H9 (cell line): ENCODE measurements at regions not wholly inside any gene's neighbourhood (a gene's known extent, or its start where the extent isn't known, plus 50 kb on each side); places are given as distances from the start of the nearest gene placed in this dataset.

Source experiments
- DNase-seq: peaks from one replicate; pipeline ENCODE4 v3.0.0-alpha.2; 2017
- H2AFZ ChIP-seq: one replicate; pipeline ENCODE4 v1.6.1; 2013; ENCODE audit warnings: mild to moderate bottlenecking, low read length, control low read depth, moderate library complexity
- H2AK5ac ChIP-seq: 2 replicates; pipeline ENCODE4 v1.6.1; 2013; ENCODE audit warnings: low read length, control low read depth, mixed read lengths; ENCODE audit not compliant: insufficient read length
- H2BK120ac ChIP-seq: one replicate; pipeline ENCODE4 v1.6.1; 2013; ENCODE audit warnings: low read depth, mild to moderate bottlenecking, low read length, control low read depth, inconsistent platforms; ENCODE audit not compliant: poor library complexity, severe bottlenecking
- H2BK12ac ChIP-seq: 2 replicates; pipeline ENCODE4 v1.6.1; 2013; ENCODE audit warnings: low read length, control low read depth, mixed read lengths, low read depth; ENCODE audit not compliant: insufficient read length
- H2BK15ac ChIP-seq: 2 replicates; pipeline ENCODE4 v1.6.1; 2013; ENCODE audit warnings: low read depth, low read length, control low read depth
- H2BK20ac ChIP-seq: one replicate; pipeline ENCODE4 v1.6.1; 2013; ENCODE audit warnings: low read depth, mild to moderate bottlenecking, low read length, control low read depth, inconsistent platforms; ENCODE audit not compliant: poor library complexity, severe bottlenecking
- H2BK5ac ChIP-seq: 2 replicates; pipeline ENCODE4 v1.6.1; 2013; ENCODE audit warnings: low read length, control low read depth, mixed read lengths; ENCODE audit not compliant: insufficient read length
- H3K14ac ChIP-seq: 2 replicates; pipeline ENCODE4 v1.6.1; 2013; ENCODE audit warnings: low read length, control low read depth; ENCODE audit not compliant: insufficient read depth
- H3K18ac ChIP-seq: 2 replicates; pipeline ENCODE4 v1.6.1; 2013; ENCODE audit warnings: low read depth, mild to moderate bottlenecking, mixed read lengths, low read length, control low read depth; ENCODE audit not compliant: insufficient read length
- H3K23ac ChIP-seq: 2 replicates; pipeline ENCODE4 v1.6.1; 2013; ENCODE audit warnings: low read length, control low read depth, mixed read lengths, low read depth; ENCODE audit not compliant: insufficient read length
- H3K23me2 ChIP-seq: 2 replicates; pipeline ENCODE4 v1.6.1; 2013; ENCODE audit warnings: low read depth, mild to moderate bottlenecking, mixed read lengths, low read length, control low read depth; ENCODE audit not compliant: insufficient read length, poor library complexity, severe bottlenecking
- H3K27ac ChIP-seq: 2 replicates; pipeline ENCODE4 v1.5.1; 2013; ENCODE audit warnings: low read length, control low read depth, mixed read lengths, low read depth; ENCODE audit not compliant: insufficient read length
- H3K27me3 ChIP-seq: 2 replicates; pipeline ENCODE4 v1.6.1; 2013; ENCODE audit warnings: low read length, control low read depth, inconsistent platforms; ENCODE audit not compliant: insufficient read depth
- H3K4ac ChIP-seq: 2 replicates; pipeline ENCODE4 v1.6.1; 2013; ENCODE audit warnings: low read depth, mild to moderate bottlenecking, control low read depth, inconsistent platforms, low read length, moderate library complexity
- H3K4me1 ChIP-seq: 2 replicates; pipeline ENCODE4 v1.6.1; 2013; ENCODE audit warnings: low read length, control low read depth, inconsistent platforms; ENCODE audit not compliant: insufficient read depth
- H3K4me2 ChIP-seq: 2 replicates; pipeline ENCODE4 v1.6.1; 2013; ENCODE audit warnings: low read length, control low read depth, mixed read lengths; ENCODE audit not compliant: insufficient read length, insufficient read depth
- H3K56ac ChIP-seq: 2 replicates; pipeline ENCODE4 v1.6.1; 2013; ENCODE audit warnings: low read depth, mild to moderate bottlenecking, mixed read lengths, low read length, control low read depth; ENCODE audit not compliant: insufficient read length
- H3K79me1 ChIP-seq: 2 replicates; pipeline ENCODE4 v1.6.1; 2013; ENCODE audit warnings: low read depth, mild to moderate bottlenecking, moderate library complexity, low read length, control low read depth, inconsistent platforms; ENCODE audit not compliant: insufficient read depth, poor library complexity, severe bottlenecking
- H3K79me2 ChIP-seq: 2 replicates; pipeline ENCODE4 v1.6.1; 2013; ENCODE audit warnings: low read length, control low read depth, inconsistent platforms; ENCODE audit not compliant: insufficient read depth
- H3K9ac ChIP-seq: 2 replicates; pipeline ENCODE4 v1.6.1; 2013; ENCODE audit warnings: low read length, control low read depth, mixed read lengths; ENCODE audit not compliant: insufficient read length; ENCODE audit errors: extremely low read depth
- H3K9me3 ChIP-seq: one replicate; pipeline ENCODE4 v1.6.1; 2013; ENCODE audit warnings: low read depth, low read length, inconsistent platforms; ENCODE audit not compliant: control insufficient read depth
- H3T11ph ChIP-seq: one replicate; pipeline ENCODE4 v1.6.1; 2013; ENCODE audit warnings: mild to moderate bottlenecking, low read length, control low read depth, inconsistent platforms
- H4K20me1 ChIP-seq: one replicate; pipeline ENCODE4 v1.6.1; 2013; ENCODE audit not compliant: control insufficient read depth, insufficient read length, insufficient read depth
- H4K5ac ChIP-seq: 2 replicates; pipeline ENCODE4 v1.6.1; 2013; ENCODE audit warnings: low read depth, mild to moderate bottlenecking, mixed read lengths, low read length, control low read depth; ENCODE audit not compliant: insufficient read length
- H4K8ac ChIP-seq: replicated peaks from 2 replicates; pipeline ENCODE4 v1.6.1; 2013; ENCODE audit warnings: low read length, control low read depth, mixed read lengths, low read depth; ENCODE audit not compliant: insufficient read length
- H4K91ac ChIP-seq: 2 replicates; pipeline ENCODE4 v1.6.1; 2013; ENCODE audit warnings: low read depth, mild to moderate bottlenecking, moderate library complexity, mixed read lengths, low read length, control low read depth; ENCODE audit not compliant: insufficient read length
- H3K27ac Mint-ChIP-seq, 3 experiments: 2 replicates in 2 of 3; 3 replicates in 1 of 3; pipeline ENCODE4 v1.8.0; 2020 to 2021; ENCODE audit warnings: mixed read lengths in 3 of 3, mild to moderate bottlenecking in 1 of 3, moderate library complexity in 1 of 3
- H3K27me3 Mint-ChIP-seq: 2 replicates; pipeline ENCODE4 v1.8.0; 2021; ENCODE audit warnings: low read depth, mild to moderate bottlenecking, moderate library complexity, mixed read lengths
- H3K36me3 Mint-ChIP-seq, 3 experiments: 2 replicates in 2 of 3; 3 replicates in 1 of 3; pipeline ENCODE4 v1.8.0; 2020 to 2021; ENCODE audit warnings: low read depth in 3 of 3, mixed read lengths in 3 of 3; ENCODE audit not compliant: insufficient read depth in 1 of 3
- H3K4me1 Mint-ChIP-seq, 2 experiments: 2 replicates each; pipeline ENCODE4 v1.8.0; 2020; ENCODE audit warnings: mixed read lengths in 2 of 2
- H3K4me3 Mint-ChIP-seq, 2 experiments: 2 replicates in 1 of 2; 3 replicates in 1 of 2; pipeline ENCODE4 v1.8.0; 2020 to 2021; ENCODE audit warnings: mild to moderate bottlenecking in 2 of 2, mixed read lengths in 2 of 2, moderate library complexity in 1 of 2
- H3K9me3 Mint-ChIP-seq, 2 experiments: 2 replicates in 1 of 2; 3 replicates in 1 of 2; pipeline ENCODE4 v1.8.0; 2020; ENCODE audit warnings: mild to moderate bottlenecking in 2 of 2, mixed read lengths in 2 of 2, moderate library complexity in 1 of 2
- CTCF ChIP-seq: fragments of 200-600 bp; sonication (generic); conservative IDR thresholded peaks from 3 replicates; pipeline ENCODE4 v1.8.0; 2021; ENCODE audit warnings: antibody characterized with exemption, mild to moderate bottlenecking
- WGBS: extraction: QIAGEN DNeasy Blood & Tissue Kit; methylation state at CpG from one replicate; pipeline ENCODE4 v1.1.7; 2013; ENCODE audit warnings: missing lambda C conversion rate, low lambda C conversion rate, mixed read lengths; ENCODE audit not compliant: insufficient read length; ENCODE audit errors: extremely low coverage; 5-methylcytosine and 5-hydroxymethylcytosine counted together

GRCh38 chr5:58069846-58070245, 390.0 kb downstream of the PLK2 start:
- TF ChIP-seq CTCF, result no peak
- no peak for DNase-seq
- Histone ChIP-seq H3K23me2 (no peaks in the 10 kb centered on the region), H2AK5ac (no peak overlapping the region), H3K23ac (no peak overlapping the region), H3K79me1 (no peaks in the 10 kb centered on the region), H4K91ac (no peak overlapping the region), H3K9ac (no peak overlapping the region), H3T11ph (no peak overlapping the region), H2BK120ac (no peak overlapping the region), H4K8ac (no peak overlapping the region), H2BK20ac (no peak overlapping the region), H3K14ac (no peak overlapping the region), H4K20me1 (no peaks in the 10 kb centered on the region), H3K56ac (no peak overlapping the region), H2BK15ac (no peak overlapping the region), H2AFZ (no peak overlapping the region), H3K79me2 (no peaks in the 10 kb centered on the region), H3K27ac (no peak overlapping the region), H2BK5ac (no peak overlapping the region), H3K4ac (no peak overlapping the region), H3K4me2 (no peak overlapping the region), H3K9me3 (no peaks in the 10 kb centered on the region), H3K4me1 (no peaks in the 10 kb centered on the region), H3K18ac (no peak overlapping the region), H3K27me3 (no peaks in the 10 kb centered on the region), H4K5ac (no peak overlapping the region), H2BK12ac (no peak overlapping the region)
- no peaks in the 10 kb centered on the region for H3K27me3 Mint-ChIP-seq
- WGBS, result no CpG with 5 or more reads among the region's 4 CpGs
- H3K36me3 Mint-ChIP-seq, result peaks cover 0 to 4% (median 1%) of the 10 kb centered on the region in 3 experiments; a peak in 2 of 7 replicates
- peaks cover 14 to 15% of the 10 kb centered on the region in 2 experiments for H3K4me1 Mint-ChIP-seq
- no peaks in the 10 kb centered on the region for H3K9me3 Mint-ChIP-seq
- H3K27ac Mint-ChIP-seq, result no peak overlapping the region
- H3K4me3 Mint-ChIP-seq, result no peak overlapping the region
